Calu3 (cell line): ENCODE measurements at regions not wholly inside any gene's neighbourhood (a gene's known extent, or its start where the extent isn't known, plus 50 kb on each side); places are given as distances from the start of the nearest gene placed in this dataset.
"Not testable (repeated sequence)": the region's sequence is repeated elsewhere in the genome, so short reads cannot be mapped to it uniquely, and the experiment has no call there.

Experiments
- BruUV-seq: library from RNA; stranded (reverse); fragments of 400-500 nt; replicated peaks from 2 replicates; lab custom pipeline; 2021; lab: Mats Ljungman, UMichigan
- CTCF ChIA-PET: fragments of 300-600 bp; sonication (Branson Sonifier 250); formaldehyde crosslinking; loops from one replicate; lab custom pipeline; 2022; ENCODE audit warnings: antibody characterized with exemption; lab: Charles Lee
- DNase-seq: peaks from one replicate; pipeline ENCODE4 v3.0.0; 2022
- H3K27ac Mint-ChIP-seq: one replicate; pipeline ENCODE4 v1.8.0; 2022; ENCODE audit warnings: mixed read lengths; ENCODE audit not compliant: unreplicated experiment
- H3K27me3 Mint-ChIP-seq: one replicate; pipeline ENCODE4 v1.8.0; 2022; ENCODE audit warnings: mixed read lengths; ENCODE audit not compliant: unreplicated experiment
- H3K36me3 Mint-ChIP-seq: one replicate; pipeline ENCODE4 v1.8.0; 2022; ENCODE audit warnings: mild to moderate bottlenecking, moderate library complexity, mixed read lengths; ENCODE audit not compliant: insufficient read depth, unreplicated experiment
- H3K4me1 Mint-ChIP-seq: one replicate; pipeline ENCODE4 v1.8.0; 2022; ENCODE audit warnings: mild to moderate bottlenecking, low read depth, mixed read lengths; ENCODE audit not compliant: unreplicated experiment
- H3K4me3 Mint-ChIP-seq: one replicate; pipeline ENCODE4 v1.8.0; 2022; ENCODE audit warnings: mild to moderate bottlenecking, low read depth, moderate library complexity, mixed read lengths; ENCODE audit not compliant: unreplicated experiment
- H3K9me3 Mint-ChIP-seq: one replicate; pipeline ENCODE4 v1.8.0; 2022; ENCODE audit warnings: low read depth, mixed read lengths; ENCODE audit not compliant: unreplicated experiment
- intact Hi-C: fragments of 100-400 bp; cut with micrococcal nuclease; formaldehyde crosslinking; loops from one replicate; pipeline ENCODE4 v1.10.0; 2022; ENCODE audit not compliant: unreplicated experiment
- TF ChIP-seq, protein P1 (sequence below): fragments of 200-600 bp; IDR thresholded peaks from one replicate; pipeline ENCODE4 v1.8.0; 2022; ENCODE audit warnings: antibody characterized with exemption; ENCODE audit not compliant: unreplicated experiment

DNA sequence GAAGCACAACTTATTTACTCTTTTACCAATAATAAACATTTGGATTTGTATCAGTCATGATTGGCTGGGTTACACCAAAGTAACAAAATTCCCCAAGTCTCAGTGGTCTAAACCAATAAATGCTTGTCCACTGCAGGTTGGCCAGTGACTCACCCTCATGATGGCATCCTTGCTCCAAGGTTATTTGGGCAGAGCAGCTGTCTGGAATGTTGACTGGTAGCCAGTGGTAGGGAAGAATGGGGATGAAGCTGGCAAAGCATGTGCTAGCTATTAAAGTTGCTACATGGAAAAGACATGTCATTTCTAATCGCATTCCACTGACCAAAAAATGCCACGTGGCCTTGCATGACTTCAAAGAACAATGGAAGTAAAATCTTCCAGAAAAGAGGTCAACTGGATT, 1168.7 kb upstream of the CELF2 start:
- intact Hi-C loops = no loop called here
- Mint-ChIP-seq H3K4me1 (no peaks in the 10 kb centered on the region), H3K9me3 (peaks cover 21% of the 10 kb centered on the region), H3K4me3 (no peak overlapping the region), H3K36me3 (no peaks in the 10 kb centered on the region), H3K27ac (no peak overlapping the region), H3K27me3 (no peaks in the 10 kb centered on the region)
- no peak for DNase-seq
- CTCF ChIA-PET = no interaction called here
- TF ChIP-seq, protein P1, sequence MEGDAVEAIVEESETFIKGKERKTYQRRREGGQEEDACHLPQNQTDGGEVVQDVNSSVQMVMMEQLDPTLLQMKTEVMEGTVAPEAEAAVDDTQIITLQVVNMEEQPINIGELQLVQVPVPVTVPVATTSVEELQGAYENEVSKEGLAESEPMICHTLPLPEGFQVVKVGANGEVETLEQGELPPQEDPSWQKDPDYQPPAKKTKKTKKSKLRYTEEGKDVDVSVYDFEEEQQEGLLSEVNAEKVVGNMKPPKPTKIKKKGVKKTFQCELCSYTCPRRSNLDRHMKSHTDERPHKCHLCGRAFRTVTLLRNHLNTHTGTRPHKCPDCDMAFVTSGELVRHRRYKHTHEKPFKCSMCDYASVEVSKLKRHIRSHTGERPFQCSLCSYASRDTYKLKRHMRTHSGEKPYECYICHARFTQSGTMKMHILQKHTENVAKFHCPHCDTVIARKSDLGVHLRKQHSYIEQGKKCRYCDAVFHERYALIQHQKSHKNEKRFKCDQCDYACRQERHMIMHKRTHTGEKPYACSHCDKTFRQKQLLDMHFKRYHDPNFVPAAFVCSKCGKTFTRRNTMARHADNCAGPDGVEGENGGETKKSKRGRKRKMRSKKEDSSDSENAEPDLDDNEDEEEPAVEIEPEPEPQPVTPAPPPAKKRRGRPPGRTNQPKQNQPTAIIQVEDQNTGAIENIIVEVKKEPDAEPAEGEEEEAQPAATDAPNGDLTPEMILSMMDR = no peak
- no TSS peak for BruUV-seq

DNA sequence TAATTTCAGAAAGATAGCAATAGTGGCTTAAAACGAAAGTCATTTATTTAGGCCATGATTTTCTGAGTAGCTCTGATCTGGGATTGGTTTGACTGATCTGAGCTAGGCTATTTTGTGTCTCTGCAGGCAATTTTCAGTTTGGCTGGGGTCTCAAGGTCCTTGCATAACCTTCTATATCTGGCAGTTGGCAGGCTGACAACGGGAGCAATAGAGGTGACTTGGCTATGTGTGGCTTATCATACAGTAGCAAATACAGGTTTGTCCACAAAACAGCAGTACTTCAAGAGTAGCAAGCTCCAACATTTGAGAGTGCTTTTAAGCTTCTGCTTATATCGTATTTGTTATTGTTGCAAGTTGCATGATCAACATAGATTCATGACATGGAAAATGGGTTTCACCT, 1167.3 kb upstream of the CELF2 start:
- no peak overlapping the region for H3K4me3 Mint-ChIP-seq
- H3K36me3 Mint-ChIP-seq = no peaks in the 10 kb centered on the region
- H3K4me1 Mint-ChIP-seq = no peaks in the 10 kb centered on the region
- no peak for DNase-seq
- intact Hi-C loops = no loop called here
- peaks cover 10% of the 10 kb centered on the region for H3K9me3 Mint-ChIP-seq
- CTCF ChIA-PET = no interaction called here
- no peak overlapping the region for H3K27ac Mint-ChIP-seq
- TF ChIP-seq, protein P1 = no peak
- no peaks in the 10 kb centered on the region for H3K27me3 Mint-ChIP-seq
- BruUV-seq = no TSS peak

DNA sequence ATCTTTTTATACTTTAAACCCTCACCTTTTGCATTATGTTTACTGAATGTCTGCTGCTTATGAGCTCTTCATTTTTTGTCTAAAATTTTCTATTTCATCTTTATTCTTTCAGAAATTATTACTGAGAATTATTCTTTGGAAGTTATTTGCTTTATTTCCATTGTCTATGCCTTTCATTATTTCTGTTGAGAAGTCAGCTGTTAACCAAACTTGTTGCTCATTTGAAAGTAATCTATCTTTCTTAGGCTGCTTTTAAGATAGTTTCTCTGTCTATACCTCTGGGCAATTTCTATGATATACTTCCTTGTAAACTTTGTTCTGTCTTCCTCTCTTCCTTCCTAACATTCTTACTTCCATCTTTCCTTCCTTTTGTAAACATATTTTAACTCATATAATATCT, 1165.9 kb upstream of the CELF2 start:
- Mint-ChIP-seq H3K4me1 (no peaks in the 10 kb centered on the region), H3K36me3 (no peaks in the 10 kb centered on the region), H3K27me3 (no peaks in the 10 kb centered on the region), H3K27ac (no peak overlapping the region), H3K9me3 (peaks cover 12% of the 10 kb centered on the region), H3K4me3 (no peak overlapping the region)
- DNase-seq = no peak
- BruUV-seq = no TSS peak
- TF ChIP-seq, protein P1 = no peak
- intact Hi-C loops = no loop called here
- CTCF ChIA-PET = no interaction called here

DNA sequence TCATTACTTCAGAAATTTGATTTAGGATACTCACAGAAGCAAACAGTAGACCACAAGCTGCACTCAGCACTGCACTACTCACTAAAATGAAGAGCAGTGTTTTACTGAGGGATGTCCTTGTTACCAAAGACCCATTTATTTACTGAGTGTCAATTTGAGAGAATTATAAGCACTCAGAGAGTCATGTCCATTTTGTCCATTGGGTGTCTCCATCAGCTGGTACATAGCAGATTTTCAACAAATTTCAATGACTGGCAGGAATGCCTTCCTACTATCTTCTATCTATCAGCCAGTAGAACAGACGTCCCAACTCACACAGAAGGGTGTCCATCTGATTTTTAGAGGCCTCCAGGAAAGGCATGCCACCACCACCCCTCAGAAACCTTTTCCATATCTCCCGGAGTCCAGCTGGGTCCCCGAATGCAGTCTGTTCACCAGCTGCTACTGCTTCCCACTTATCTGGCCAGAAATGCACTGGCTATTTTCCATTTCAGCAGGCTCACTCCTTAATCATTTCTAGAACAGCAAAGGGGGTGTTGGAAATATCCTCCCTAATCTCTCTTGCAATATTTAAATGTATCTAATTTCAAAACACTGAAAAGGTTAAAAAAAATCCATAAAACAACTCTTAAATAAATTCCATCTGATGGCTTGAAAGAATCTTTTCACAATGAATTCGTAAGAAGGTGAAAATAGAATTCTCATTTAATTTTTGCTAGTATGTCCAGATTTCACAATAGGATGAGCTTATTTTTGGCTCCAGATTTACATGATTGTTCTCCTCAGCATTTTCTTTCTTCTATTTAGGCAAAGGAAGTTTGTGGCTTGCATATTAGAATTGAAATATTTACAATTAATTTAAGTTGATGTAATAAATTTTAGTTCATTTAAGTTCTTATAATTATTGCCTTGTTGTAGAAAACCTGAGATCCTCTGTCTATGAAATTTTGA, 1164.0 kb upstream of the CELF2 start:
- H3K27me3 Mint-ChIP-seq = no peaks in the 10 kb centered on the region
- no peak for DNase-seq
- intact Hi-C loops = no loop called here
- H3K27ac Mint-ChIP-seq = no peak overlapping the region
- BruUV-seq = no TSS peak
- CTCF ChIA-PET = no interaction called here
- H3K9me3 Mint-ChIP-seq = peaks cover 12% of the 10 kb centered on the region
- H3K36me3 Mint-ChIP-seq = no peaks in the 10 kb centered on the region
- H3K4me1 Mint-ChIP-seq = no peaks in the 10 kb centered on the region
- H3K4me3 Mint-ChIP-seq = no peak overlapping the region
- TF ChIP-seq, protein P1 = no peak

DNA sequence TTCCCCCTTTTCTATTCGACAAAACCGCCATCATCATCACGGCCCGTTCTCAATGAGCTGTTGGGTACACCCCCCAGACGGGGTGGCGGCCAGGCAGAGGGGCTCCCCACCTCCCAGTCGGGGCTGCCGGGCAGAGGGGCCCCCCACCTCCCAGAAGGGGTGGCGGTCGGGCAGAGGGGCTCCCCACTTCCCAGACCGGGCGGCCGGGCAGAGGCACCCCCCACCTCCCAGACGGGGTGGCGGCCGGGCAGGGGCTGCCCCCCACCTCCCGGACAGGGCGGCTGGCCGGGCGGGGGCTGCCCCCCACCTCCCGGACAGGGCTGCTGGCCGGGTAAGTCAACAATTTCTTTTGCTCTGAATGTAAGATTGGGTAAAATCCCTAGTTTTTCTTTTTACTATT, 1162.2 kb upstream of the CELF2 start:
- intact Hi-C loops, H3K4me1 Mint-ChIP-seq, DNase-seq: not testable (repeated sequence)

More for the DNA sequence above, 1162.2 kb upstream of the CELF2 start:
- H3K27ac Mint-ChIP-seq, H3K27me3 Mint-ChIP-seq, BruUV-seq, H3K36me3 Mint-ChIP-seq, CTCF ChIA-PET, H3K4me3 Mint-ChIP-seq: not testable (repeated sequence)
- H3K9me3 Mint-ChIP-seq = peaks cover 12% of the 10 kb centered on the region
